Esophagus squamous epithelium (tissue), 5 donors: ENCODE measurements at regions not wholly inside any gene's neighbourhood (a gene's known extent, or its start where the extent isn't known, plus 50 kb on each side); places are given as distances from the start of the nearest gene placed in this dataset.
A peak's percentile ranks its signal among the peaks of the same experiment; 100 is the strongest.

Source experiments
- DNase-seq: peaks from one replicate; lab custom pipeline; 2025; lab: John Stamatoyannopoulos, UW
- H3K27ac ChIP-seq, 4 donors: fragments of 200-600 bp; sonication (generic); one replicate each; pipeline ENCODE4 v1.5.1; 2016 to 2019; ENCODE audit warnings: mild to moderate bottlenecking in 1 of 4
- H3K27me3 ChIP-seq, 4 donors: fragments of 200-600 bp; sonication (generic); 1 replicate in 3 of 4; 2 replicates in 1 of 4; pipeline versions ENCODE4 v1.5.1 to v1.6.0; 2017 to 2021; ENCODE audit warnings: antibody characterized with exemption in 1 of 4
- H3K36me3 ChIP-seq, 3 donors: fragments of 200-600 bp; sonication (generic); one replicate each; pipeline ENCODE4 v1.5.1; 2016 to 2019
- H3K4me1 ChIP-seq, 3 donors: fragments of 200-600 bp; sonication (generic); one replicate each; pipeline ENCODE4 v1.5.1; 2017 to 2019
- H3K4me3 ChIP-seq, 4 donors: fragments of 200-600 bp; sonication (generic); 1 replicate in 3 of 4; 2 replicates in 1 of 4; pipeline ENCODE4 v1.5.1; 2016 to 2019; ENCODE audit warnings: mild to moderate bottlenecking in 2 of 4, moderate library complexity in 1 of 4
- H3K9me3 ChIP-seq, 3 donors: fragments of 200-600 bp; sonication (generic); one replicate each; pipeline ENCODE4 v1.5.1; 2016 to 2019
- POLR2A ChIP-seq, 4 donors: fragments of 450-650 bp; IDR thresholded peaks; one replicate each; pipeline ENCODE4 v1.6.1; 2017; ENCODE audit warnings: antibody characterized with exemption in 4 of 4, mild to moderate bottlenecking in 4 of 4, moderate library complexity in 3 of 4
- WGBS, 2 donors: methylation state at CpG; one replicate each; pipeline ENCODE4 v1.1.5; 2018; 5-methylcytosine and 5-hydroxymethylcytosine counted together
- intact Hi-C: fragments of 100-400 bp; cut with DNase I; formaldehyde crosslinking; loops from one replicate; pipeline ENCODE4 v1.15.0; 2022
- TF ChIP-seq, protein P1 (sequence below), 6 experiments: fragments of 450-650 bp in 4 of 6; fragments of 200-600 bp in 2 of 6; sonication (generic) in 2 of 6; IDR thresholded peaks; one replicate each; pipeline ENCODE4 v1.5.1; 2016 to 2019; ENCODE audit warnings: antibody characterized with exemption in 6 of 6, mild to moderate bottlenecking in 4 of 6, moderate library complexity in 4 of 6
- donor health status: DM: yes; HTN: yes; CAD: no.

DNA sequence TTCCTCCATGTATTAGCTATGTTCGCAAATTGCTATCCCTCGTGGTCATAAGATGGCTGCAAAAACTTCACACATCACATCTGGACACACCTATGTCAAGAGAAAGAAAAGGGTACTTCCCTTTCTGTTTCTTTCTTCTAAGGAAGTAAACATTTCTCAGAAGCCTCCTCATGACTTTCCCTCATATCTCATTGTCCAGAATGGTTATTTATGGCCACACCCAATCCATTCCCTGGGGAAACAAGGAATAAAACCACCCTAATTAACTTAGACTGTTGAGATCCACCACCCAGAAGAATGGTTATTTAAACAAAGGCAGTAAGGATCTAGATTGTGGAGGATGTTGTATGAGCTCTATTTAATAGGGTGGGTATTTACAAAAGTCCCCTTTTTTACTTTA lies 160.8 kb upstream of the LNX1 start:
- Histone ChIP-seq H3K27ac (no peak overlapping the region), H3K9me3 (peaks cover 0 to 7% (median 0%) of the 10 kb centered on the region in 3 donors), H3K27me3 (no peaks in the 10 kb centered on the region), H3K36me3 (no peaks in the 10 kb centered on the region), H3K4me3 (no peak overlapping the region), H3K4me1 (no peaks in the 10 kb centered on the region)
- DNase-seq: no peak
- TF ChIP-seq POLR2A (IDR thresholded peaks at IDR 0.05): no peak
- WGBS, 2 donors: 36 to 85% methylated on average over 1 to 2 of the region's 2 CpGs
- intact Hi-C loops: no loop called here

DNA sequence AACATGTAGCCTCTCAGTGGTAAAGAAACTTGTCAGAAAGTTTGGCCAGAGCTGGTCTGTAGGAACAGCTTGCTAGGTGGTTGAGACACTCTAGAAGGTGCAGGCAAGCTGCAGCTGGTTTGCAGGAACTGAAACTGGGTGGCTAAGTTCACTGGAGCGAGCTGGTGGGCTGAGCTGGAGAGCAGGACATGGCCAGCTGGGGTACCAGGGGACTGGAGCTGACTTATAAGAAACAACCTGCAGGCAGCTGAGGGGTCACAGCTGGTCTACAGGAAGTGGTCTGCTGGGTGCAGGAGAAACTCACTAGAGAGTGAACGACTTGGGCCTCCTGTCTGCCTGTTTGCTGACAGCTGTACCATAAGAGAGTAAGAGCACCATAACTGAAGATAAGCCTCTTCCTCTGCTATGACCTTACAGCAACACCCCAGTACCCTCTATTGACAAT lies 157.1 kb upstream of the LNX1 start:
- H3K4me1 ChIP-seq: no peaks in the 10 kb centered on the region
- peak; percentile 5 for DNase-seq
- H3K4me3 ChIP-seq: no peak overlapping the region
- H3K36me3 ChIP-seq: no peaks in the 10 kb centered on the region
- TF ChIP-seq, protein P1, sequence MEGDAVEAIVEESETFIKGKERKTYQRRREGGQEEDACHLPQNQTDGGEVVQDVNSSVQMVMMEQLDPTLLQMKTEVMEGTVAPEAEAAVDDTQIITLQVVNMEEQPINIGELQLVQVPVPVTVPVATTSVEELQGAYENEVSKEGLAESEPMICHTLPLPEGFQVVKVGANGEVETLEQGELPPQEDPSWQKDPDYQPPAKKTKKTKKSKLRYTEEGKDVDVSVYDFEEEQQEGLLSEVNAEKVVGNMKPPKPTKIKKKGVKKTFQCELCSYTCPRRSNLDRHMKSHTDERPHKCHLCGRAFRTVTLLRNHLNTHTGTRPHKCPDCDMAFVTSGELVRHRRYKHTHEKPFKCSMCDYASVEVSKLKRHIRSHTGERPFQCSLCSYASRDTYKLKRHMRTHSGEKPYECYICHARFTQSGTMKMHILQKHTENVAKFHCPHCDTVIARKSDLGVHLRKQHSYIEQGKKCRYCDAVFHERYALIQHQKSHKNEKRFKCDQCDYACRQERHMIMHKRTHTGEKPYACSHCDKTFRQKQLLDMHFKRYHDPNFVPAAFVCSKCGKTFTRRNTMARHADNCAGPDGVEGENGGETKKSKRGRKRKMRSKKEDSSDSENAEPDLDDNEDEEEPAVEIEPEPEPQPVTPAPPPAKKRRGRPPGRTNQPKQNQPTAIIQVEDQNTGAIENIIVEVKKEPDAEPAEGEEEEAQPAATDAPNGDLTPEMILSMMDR (IDR thresholded peaks at IDR 0.05): no peak
- no peak for TF ChIP-seq POLR2A (IDR thresholded peaks at IDR 0.05)
- H3K27ac ChIP-seq: no peak overlapping the region
- WGBS, 2 donors: 63 to 69% methylated on average over 1 to 2 of the region's 2 CpGs
- peaks cover 0 to 3% (median 0%) of the 10 kb centered on the region in 4 donors for H3K27me3 ChIP-seq
- intact Hi-C loops: no loop called here
- H3K9me3 ChIP-seq: no peaks in the 10 kb centered on the region

DNA sequence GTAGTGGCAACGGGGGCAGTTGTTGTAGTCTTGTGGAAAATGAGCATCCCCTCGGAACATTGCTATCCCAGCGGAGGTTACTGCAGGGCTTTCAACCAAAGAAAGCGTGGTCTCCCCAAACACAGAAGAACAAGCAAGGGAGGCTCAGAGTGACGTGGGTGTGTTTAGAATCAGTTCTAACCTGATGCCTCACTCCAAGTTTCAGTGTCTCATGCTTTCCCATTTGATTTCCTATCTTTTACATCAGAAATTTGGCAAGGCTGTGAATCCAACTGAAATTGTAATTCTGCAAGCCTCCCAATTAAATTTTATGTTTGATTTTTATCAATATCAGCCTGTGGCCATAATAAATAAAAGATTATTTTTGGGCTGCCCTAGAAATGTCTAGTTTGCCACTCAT lies 156.1 kb upstream of the LNX1 start:
- H3K9me3 ChIP-seq: no peaks in the 10 kb centered on the region
- no peak for DNase-seq
- H3K4me1 ChIP-seq: no peaks in the 10 kb centered on the region
- no peak for TF ChIP-seq POLR2A (IDR thresholded peaks at IDR 0.05)
- TF ChIP-seq, protein P1 (IDR thresholded peaks at IDR 0.05): no peak
- WGBS, 2 donors: 87 to 88% methylated on average over 5 of the region's 5 CpGs
- H3K27ac ChIP-seq: no peak overlapping the region
- no peaks in the 10 kb centered on the region for H3K36me3 ChIP-seq
- peaks cover 0 to 3% (median 0%) of the 10 kb centered on the region in 4 donors for H3K27me3 ChIP-seq
- intact Hi-C loops: no loop called here
- H3K4me3 ChIP-seq: no peak overlapping the region

DNA sequence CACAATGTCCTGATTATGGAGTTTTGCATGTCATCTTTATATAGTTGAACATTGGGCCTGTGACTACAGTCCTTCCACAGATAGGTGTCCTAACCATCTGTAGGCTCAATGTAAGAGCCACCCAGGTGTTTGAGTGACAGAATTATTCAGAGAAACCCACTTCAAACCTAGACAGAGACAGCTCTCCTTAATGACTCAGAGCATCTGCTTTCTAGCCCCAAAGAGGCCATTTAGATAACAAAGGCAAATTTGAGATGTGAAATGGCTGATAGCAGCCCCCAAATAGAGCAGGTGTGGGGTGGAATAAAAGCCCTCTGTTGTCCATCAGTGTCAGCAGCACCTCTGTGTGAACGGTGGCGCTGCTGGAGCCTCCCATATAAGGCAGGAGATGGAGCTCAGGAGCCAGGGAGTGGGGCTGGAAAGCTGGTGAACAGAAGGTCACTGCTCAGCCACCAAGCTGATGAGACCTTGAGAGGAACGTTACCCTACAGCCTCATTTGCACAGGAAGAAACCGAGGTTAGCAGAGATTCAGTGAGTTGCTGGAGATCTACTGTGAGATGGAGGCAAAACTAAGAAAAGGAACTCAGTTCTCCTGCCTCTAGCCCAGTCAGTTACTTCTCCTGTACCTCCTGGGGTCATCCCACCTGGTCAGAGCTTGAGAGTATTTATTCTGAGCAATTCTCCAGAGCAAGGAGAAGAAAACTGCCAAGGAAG lies 153.3 kb upstream of the LNX1 start:
- intact Hi-C loops: no loop called here
- Histone ChIP-seq H3K27ac (no peak overlapping the region), H3K4me3 (no peak overlapping the region), H3K36me3 (no peaks in the 10 kb centered on the region), H3K9me3 (no peaks in the 10 kb centered on the region), H3K4me1 (no peaks in the 10 kb centered on the region), H3K27me3 (peaks cover 0 to 3% (median 0%) of the 10 kb centered on the region in 4 donors)
- DNase-seq: no peak
- 47 to 69% methylated on average over 4 of the region's 4 CpGs for WGBS, 2 donors
- no peak for TF ChIP-seq POLR2A (IDR thresholded peaks at IDR 0.05)
- TF ChIP-seq, protein P1 (IDR thresholded peaks at IDR 0.05): no peak

DNA sequence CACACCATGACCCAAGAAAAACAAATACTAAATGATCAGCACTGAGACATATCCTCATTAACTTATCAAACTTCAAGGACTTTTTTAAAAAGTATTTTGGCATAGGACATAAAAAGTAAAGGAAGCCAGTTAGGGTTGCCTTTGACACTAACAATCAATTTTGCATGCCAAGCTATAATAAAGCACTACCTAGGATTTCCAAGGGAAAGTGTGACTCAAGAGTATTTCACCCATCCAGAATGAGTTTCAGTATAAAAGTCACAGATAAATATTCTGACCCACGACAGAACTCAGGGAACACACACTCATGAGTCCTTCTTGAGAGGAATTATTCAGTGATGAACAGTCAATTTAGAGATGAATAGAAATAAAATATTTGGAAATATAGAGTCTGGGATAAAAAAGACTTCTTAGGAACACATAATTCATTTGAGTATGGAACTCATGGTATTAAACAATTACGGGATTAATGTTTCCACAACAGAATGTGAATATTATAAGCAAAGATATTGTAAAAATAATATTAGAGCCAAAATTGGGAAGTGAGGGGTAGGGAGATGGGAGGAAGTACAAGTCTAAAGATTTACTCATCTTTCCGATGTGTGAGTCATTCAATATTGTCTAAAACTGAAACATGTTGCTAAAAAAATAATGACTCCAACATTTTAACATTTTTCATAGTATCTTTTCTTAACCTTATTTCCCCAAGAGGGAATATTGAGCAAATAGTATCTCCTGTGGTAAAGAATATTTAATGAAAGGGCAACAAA lies 143.5 kb upstream of the LNX1 start:
- intact Hi-C loops: no loop called here
- Histone ChIP-seq H3K4me1 (no peaks in the 10 kb centered on the region), H3K4me3 (no peak overlapping the region), H3K27ac (peak overlapping the region in 2 of 4 donors; percentile 16 to 26), H3K36me3 (no peaks in the 10 kb centered on the region), H3K27me3 (no peaks in the 10 kb centered on the region), H3K9me3 (no peaks in the 10 kb centered on the region)
- no peak for TF ChIP-seq POLR2A (IDR thresholded peaks at IDR 0.05)
- TF ChIP-seq, protein P1 (IDR thresholded peaks at IDR 0.05): no peak
- WGBS, 2 donors: 19 to 31% methylated on average over 3 of the region's 3 CpGs
- no peak for DNase-seq
